ENCODE measurements at regions not wholly inside any gene's neighbourhood (a gene's known extent, or its start where the extent isn't known, plus 50 kb on each side); places are given as distances from the start of the nearest gene placed in this dataset.
"Not testable (repeated sequence)": the region's sequence is repeated elsewhere in the genome, so short reads cannot be mapped to it uniquely, and the experiment has no call there.

DNA sequence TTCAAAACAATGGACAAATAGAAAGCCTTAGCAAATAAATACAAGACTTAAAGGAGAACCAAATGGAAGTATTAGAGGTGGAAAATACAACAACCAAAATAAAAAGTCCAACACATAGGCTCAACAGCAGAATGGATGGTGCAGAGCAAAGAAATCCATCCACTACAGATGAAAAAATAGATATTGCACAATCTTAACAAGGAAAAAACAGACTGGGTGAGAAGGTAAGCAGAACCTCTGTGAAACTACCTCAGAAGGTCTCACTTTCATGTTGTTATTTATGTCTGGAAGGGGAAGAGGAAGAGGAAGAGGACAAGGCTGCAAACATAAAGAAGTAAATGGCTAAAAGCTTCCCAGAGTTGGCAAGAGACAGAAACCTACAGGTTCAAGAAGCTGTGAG lies 158.7 kb upstream of the NBPF11 start:
- DNase-seq: no peak

DNA sequence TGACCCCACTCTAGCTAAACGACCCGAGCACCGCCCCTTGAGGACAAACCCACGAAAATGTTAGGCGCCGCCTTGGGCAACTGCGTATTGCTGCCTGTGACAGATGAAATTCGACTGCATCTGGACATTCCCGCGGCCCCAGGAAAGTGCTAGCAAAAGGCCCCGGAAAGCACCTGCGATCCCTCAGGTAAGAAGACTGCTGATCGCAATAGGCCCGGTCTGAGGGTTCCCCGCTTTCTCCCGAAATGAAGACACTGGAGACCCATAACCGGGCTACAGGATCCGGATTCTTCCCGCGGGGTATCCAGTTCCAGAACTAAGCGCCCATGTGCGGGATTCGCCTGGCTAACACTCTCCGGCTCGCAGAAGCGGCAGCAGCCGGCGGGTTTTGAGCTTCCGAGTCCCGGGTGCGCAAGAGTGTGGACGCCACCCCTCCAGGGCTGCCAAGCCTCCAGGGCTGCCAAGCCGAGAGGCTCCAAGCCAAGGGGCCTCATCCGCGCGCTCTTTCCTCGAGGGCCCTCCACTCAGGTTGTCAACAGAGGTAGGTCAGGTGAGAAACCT lies 157.9 kb upstream of the NBPF11 start:
- DNase-seq: no peak

DNA sequence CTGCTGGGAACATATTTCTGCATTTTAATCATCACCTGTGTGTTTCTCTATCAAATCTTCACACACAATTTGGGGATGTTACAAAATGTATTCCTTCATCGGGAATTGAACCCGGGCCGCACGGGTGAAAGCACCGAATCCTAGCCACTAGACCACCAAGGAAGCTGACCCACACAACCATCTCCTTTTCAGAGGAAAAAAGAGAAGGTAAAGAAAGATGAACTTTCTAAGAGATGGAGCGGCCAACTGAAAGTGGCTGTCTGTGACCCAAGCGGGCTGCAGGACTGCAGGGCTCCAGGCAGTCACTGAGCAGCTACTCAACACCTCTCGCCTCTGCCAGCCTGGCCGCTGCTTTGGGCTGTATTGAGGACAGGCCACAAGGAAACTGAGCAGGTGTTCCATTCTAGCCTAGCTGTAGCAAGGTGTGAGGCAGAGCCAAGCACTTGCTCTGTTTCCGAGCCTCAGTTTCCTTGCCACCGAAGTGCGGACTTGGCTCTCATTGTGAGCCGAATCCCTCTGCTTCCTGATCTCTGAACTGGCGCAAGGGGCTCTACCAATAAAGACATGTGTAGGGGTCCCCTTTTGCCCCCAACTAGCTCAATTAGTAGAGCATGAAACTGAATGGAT lies 156.9 kb upstream of the NBPF11 start:
- DNase-seq: no peak

DNA sequence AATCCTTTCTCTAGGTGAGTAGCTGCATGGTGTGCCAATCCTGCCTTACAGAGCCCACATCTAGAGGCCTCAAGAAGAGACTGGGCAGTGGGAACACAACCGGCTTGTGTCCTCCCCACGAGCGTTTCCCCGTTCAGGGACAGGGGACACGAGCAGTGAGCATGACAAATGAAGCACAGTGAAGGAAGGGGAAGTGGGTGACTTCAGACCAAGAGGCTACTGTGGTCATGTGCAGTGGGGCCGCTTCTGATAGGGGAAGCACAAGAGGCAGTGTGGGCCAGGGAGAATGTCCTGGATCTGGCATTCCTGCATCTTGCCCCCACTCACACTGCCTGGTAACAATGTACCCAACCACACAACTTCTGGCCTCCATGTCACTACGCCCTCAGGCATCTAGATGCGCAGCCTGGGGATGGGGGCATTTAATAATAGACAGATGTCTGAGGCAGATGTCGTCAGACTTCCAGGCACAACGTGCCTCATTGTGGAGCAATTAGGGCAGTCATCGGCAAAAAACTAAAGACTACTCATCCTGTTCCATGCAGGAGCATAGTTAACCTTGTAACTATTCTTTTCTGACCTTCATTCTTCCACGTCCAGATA lies 155.6 kb upstream of the NBPF11 start:
- DNase-seq: no peak

DNA sequence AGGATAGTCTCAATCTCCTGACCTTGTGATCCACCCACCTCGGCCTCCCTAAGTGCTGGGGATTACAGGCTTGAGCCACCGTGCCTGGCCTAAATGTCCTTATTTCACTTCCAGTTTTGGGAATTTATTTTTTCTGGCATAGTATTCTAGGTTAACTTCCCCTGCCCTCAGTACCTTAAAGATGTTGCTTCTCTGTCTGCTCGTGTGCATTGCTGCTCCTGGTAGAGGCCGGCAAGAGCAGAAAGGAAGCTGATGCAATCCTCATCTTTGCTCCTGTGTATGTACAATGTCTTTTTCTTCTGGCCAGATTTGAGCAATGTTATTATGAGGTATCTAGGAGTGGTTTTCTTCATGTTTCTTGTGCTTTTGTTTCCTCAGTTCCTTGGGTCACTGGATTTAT lies 152.9 kb upstream of the NBPF11 start:
- not testable (repeated sequence) for DNase-seq

DNA sequence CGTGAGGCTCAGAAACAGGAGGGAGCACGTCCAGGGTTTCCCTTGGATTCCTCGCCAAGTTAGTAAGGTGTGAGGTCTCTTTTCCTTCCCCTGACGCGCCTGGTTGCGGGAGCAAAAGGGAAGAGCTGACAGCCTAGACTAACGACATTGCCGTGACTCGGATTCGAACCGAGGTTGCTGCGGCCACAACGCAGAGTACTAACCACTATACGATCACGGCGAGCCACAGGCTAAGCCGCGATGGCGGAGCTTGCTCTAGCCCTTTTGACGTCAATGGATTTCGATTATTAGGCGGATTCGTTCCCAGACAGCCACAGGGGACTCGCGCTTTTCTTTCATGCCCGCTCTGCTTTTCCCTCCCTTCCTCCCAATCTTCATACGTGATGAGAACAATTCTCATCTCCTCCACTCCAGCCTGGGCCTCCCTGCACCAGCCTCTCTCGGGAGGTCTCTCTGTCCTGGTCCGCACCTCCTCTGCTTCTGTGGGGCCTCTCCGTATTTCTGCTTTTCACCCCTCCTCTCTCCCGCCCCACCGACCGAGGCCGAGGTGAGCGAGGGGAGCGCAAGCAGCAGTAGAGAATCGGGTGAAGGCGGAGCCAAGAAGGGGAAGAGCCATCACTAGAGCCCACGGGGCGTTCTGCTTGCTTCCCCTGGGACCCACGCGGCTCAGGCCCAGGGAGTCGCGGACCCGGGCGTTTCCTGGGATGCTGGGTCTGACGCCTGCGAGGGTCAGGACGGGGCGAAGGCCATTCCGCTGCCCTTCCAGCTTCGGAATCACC lies 150.7 kb upstream of the NBPF11 start:
- DNase-seq: peak in 3 of 5 experiments; percentile 34 to 62 (median 47)

DNA sequence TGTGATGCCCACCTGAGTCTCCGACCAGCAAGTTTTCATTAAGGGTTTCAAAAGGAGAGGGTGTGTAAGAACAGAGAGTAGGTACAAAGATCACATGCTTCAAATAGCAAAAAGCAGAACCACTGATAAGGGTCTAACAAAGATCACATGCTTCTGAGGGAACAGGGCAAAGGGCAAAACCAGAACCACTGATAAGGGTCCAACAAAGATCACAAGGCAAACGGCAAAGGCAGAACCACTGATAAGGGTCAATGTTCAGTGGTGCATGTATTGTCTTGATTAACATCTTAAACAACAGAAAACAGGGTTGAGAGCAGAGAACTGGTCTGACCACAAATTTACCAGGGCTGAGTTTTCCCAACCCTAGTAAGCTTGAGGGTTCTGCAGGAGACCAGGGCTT lies 145.8 kb upstream of the NBPF11 start:
- not testable (repeated sequence) for DNase-seq

DNA sequence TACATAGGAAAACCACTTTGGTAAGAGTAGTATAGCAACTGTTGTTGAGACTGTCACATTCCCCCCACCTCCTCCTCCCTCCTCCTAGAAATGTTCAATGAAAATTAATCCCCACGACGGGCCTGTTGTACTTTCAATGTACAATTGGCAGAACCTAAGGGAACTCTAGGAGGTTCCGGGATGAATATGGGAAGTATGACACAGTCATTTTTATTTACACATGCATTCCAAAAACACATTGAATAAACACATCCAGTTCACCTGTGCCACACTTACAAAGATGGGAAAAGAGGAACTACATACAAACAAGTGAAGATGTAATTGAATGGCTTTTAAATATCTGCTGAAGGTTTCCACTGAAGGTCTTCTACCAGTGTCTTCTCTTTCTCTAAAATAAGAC lies 144.4 kb upstream of the NBPF11 start:
- no peak for DNase-seq

DNA sequence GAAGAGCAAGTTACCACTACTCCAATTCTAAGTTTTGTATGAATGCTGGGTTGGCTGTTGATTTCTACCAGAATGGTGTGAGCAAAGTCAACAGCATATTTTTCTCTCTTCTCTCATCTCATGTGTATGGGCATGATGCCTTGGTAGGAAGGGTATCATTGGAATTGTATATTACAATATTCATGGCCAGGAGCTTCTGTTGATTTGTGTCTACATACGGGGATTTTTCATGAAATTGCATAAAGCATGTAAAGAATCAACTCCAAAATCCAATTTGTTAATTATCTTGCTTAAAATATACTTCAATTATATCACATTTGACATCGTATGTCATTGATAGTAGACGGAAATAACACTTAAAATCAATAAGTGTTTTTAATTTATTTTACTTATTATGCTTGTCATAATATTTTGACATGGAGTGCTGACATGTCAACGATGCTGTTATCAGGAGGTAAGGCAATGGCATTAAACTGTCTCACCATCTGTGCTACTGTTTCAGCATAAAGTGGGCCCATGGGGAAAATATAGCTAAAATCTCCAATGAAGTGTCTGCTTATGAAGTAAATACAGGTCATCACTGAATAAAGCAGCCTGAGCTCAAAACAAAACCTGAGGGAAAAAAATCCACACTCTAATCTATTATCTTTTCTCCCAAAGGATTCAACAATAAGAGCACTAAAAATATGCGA lies 142.2 kb upstream of the NBPF11 start:
- DNase-seq: no peak

DNA sequence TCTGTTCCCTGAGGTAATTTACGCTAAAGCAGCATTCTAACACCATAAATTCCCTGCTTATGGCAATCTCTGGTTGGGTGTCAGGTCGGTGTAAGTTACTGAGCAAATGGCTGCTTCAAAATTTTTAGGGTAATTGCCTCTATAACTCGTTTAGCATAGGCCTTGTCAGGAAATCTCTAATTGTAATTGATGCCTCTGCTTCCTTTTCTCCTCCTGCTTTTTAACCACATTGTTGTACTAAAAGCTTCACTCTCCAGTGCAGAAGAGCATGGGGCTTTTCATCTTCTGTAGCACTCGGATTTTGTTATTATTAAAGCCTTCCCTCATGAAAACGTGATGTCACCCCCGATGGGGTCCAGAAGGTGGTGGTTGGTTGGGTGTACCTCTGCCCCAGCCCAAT lies 141.6 kb upstream of the NBPF11 start:
- no peak for DNase-seq

DNA sequence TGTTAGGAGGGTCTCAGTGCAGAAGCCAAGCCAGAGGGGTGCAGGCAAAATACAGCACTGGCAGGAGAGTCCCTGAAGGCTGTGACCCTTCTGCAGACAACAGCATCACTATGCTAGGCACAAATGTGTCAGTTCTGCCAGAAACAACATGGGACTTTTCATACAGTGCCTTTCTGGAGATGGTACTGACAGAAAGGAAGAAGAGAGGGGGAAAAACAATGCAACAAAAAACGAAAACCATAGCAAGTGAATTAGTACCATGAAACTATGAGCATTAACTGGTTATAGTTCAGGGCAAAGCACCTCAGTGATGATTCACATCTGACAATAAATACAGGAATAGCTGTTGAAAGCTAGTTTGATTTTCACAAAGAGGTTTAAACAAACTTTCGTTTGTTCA lies 140.8 kb upstream of the NBPF11 start:
- DNase-seq: no peak

DNA sequence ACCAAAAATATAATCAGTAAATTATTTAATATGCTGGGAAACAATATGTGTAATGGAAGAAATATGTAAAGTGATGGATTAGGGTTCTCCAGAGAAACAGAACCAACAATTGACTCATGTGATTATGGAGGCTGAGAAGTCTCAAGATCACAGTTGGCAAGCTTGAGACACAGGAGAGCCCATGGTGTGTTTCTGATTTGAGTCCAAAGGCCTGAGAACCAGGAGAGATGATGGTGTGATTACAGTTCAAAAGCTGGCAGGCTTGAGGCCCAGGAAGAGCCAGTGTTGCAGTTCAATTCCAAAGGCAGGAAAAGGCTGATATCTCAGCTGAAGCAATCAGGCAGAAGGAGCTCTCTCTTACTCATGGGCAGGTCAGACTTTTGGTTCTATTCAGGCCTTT lies 138.8 kb upstream of the NBPF11 start:
- no peak for DNase-seq

DNA sequence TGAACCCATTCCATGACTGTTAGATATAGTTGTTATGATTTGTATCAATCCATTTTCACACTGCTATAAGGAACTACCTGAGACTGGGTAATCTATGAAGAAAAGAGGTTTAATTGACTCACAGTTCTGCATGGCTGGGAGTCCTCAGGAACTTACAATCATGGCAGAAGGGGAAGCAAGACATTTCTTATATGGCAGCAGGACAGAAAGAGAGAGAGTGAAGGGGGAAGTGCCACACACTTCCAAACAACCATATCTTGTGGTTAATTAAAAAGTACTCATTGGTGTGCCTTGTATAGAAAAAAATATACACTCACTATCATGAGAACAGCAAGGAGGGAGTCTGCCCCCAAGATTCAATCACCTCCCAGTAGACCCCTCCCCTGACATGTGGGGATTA lies 137.6 kb upstream of the NBPF11 start:
- no peak for DNase-seq

DNA sequence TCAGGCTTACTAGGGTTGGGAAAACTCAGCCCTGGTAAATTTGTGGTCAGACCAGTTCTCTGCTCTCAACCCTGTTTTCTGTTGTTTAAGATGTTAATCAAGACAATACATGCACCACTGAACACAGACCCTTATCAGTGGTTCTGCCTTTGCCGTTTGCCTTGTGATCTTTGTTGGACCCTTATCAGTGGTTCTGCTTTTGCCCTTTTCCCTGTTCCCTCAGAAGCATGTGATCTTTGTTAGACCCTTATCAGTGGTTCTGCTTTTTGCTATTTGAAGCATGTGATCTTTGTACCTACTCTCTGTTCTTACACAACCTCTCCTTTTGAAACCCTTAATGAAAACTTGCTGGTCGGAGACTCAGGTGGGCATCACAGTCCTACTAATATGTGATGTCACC lies 133.9 kb upstream of the NBPF11 start:
- DNase-seq: not testable (repeated sequence)

DNA sequence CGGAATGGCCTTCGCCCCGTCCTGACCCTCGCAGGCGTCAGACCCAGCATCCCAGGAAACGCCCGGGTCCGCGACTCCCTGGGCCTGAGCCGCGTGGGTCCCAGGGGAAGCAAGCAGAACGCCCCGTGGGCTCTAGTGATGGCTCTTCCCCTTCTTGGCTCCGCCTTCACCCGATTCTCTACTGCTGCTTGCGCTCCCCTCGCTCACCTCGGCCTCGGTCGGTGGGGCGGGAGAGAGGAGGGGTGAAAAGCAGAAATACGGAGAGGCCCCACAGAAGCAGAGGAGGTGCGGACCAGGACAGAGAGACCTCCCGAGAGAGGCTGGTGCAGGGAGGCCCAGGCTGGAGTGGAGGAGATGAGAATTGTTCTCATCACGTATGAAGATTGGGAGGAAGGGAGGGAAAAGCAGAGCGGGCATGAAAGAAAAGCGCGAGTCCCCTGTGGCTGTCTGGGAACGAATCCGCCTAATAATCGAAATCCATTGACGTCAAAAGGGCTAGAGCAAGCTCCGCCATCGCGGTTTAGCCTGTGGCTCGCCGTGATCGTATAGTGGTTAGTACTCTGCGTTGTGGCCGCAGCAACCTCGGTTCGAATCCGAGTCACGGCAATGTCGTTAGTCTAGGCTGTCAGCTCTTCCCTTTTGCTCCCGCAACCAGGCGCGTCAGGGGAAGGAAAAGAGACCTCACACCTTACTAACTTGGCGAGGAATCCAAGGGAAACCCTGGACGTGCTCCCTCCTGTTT lies 128.9 kb upstream of the NBPF11 start:
- DNase-seq: not testable (repeated sequence)

DNA sequence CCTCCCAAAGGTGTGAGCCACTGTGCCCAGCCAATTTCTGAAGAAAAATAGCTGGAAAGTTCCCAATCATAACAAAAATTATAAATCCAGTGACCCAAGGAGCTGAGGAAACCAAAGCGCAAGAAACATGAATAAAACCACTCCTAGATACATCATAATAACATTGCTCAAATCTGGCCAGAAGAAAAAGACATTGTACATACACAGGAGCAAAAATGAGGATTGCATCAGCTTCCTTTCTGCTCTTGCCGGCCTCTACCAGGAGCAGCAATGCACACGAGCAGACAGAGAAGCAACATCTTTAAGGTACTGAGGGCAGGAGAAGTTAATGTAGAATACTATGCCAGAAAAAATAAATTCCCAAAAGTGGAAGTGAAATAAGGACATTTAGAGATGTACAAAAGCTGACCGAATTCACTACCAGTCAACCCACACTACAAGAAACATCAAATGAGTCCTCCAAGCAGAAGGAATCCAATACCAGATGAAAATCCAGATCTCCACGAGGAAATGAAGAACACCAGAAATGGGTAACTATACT lies 127.0 kb upstream of the NBPF11 start:
- not testable (repeated sequence) for DNase-seq

DNA sequence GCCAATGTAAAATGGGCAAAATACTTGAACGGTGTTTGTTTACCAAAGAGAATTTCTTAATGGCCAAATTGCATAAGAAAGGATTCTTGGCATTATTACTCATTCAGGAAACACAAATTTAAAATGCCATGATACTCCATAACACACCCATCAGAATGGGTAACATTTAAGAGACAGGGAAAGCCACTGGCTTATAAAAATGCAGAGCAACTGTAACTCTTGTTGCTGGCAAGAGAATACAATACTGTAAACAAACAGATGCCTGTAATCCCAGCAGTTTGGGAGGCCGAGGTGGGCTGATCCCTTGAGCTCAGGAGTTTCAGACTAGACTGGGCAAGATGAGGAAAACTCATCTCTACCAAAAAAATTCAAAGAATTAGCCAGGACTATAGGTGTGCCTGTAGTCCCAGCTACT lies 125.8 kb upstream of the NBPF11 start:
- not testable (repeated sequence) for DNase-seq

DNA sequence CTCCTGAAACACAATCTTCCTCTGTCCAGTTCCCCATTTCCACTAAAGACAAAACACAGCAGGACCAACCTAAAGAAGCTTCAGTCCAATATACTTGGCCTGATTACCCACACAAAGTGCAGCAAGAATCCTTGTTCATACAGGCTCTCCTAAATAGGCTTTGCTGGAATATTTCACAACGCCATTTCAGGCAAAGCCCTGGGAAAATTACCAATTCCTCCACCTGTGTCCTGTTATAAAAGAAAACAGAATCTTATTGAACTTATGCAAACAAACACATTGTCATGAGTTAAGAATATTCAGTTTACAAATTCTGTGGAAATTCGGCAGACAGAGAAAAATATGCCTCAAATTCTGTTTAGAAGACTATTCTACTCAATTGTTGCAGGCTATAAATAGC lies 115.0 kb upstream of the NBPF11 start:
- DNase-seq: not testable (repeated sequence)

DNA sequence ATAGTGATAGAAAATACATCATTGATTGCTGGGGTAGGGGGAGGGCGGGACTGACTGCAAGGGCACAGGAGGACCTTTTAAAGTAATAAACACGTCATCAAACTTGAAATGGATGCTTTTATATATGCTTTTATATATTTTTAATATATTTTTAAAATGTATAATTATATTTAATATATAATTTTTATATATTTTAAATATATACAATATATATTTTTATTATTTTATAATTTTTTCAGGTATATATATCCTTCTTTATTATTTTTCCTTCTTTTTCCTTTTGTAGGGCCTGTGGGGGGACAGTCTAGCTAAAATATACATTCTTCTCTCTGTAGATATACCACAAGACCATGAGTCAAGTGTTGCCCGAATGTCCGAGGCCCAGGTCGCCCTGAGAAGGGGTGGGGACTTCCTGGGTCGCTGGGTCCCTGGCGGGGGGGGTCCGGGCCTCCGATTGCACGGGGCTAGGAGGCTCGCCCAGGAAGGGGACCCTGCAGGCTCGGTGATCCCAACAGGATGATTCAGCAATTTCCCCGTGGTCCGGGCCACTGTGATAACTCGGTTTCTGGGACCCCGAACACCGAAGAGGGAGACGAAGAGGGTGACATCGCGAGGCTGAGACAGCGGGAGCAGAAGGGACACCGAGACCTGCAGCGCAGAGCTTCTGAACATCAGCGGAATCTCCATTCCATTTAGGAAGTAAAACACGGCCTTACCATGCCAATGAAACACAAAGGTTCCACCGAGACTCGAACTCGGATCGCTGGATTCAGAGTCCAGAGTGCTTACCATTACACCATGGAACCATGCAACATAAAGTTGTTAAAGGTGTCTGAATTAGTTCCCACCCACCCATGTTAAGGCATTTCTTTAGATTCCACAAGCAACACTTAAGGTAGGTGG lies 112.5 kb upstream of the NBPF11 start:
- no peak for DNase-seq

DNA sequence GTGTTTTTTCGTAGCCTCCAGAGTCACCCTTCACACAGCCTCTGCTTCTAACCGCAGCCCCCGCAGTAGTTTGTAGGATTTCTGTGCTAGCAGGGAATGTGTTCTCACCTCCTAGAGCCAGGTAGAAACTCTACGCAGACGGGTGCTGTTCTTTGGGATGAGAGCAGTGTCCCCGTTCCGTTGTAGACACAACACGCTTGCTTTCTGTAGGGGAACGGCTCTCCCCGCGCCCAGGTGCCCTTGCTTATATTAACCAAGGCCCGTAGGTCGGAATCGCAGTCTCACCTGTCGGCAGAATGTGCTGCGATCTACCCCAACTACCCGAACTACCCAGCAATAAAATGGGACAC lies 111.8 kb upstream of the NBPF11 start:
- DNase-seq: no peak

All from T-helper 2 cell (primary cell).